Stomach (tissue), 4 donors: ENCODE measurements at regions not wholly inside any gene's neighbourhood (a gene's known extent, or its start where the extent isn't known, plus 50 kb on each side); places are given as distances from the start of the nearest gene placed in this dataset.

Experiments
- CTCF ChIP-seq, 7 experiments: fragments of 450-650 bp in 4 of 7; fragments of 200-600 bp in 3 of 7; sonication (generic) in 3 of 7; IDR thresholded peaks; one replicate each; pipeline ENCODE4 v1.5.1; 2016 to 2019; ENCODE audit warnings: antibody characterized with exemption in 7 of 7, control low read depth in 2 of 7, mild to moderate bottlenecking in 1 of 7
- EP300 ChIP-seq: sonication (generic); formaldehyde crosslinking; IDR thresholded peaks from one replicate; pipeline ENCODE4 v1.6.1; 2017; ENCODE audit warnings: antibody characterized with exemption
- POLR2A ChIP-seq, 4 donors: fragments of 450-650 bp; IDR thresholded peaks; one replicate each; pipeline ENCODE4 v1.6.1; 2016; ENCODE audit warnings: antibody characterized with exemption in 4 of 4, control low read depth in 2 of 4, mild to moderate bottlenecking in 1 of 4, moderate library complexity in 1 of 4
- POLR2AphosphoS5 ChIP-seq, 3 donors: sonication (generic); formaldehyde crosslinking; IDR thresholded peaks; one replicate each; pipeline ENCODE4 v1.6.1; 2016; ENCODE audit warnings: antibody characterized with exemption in 3 of 3

DNA sequence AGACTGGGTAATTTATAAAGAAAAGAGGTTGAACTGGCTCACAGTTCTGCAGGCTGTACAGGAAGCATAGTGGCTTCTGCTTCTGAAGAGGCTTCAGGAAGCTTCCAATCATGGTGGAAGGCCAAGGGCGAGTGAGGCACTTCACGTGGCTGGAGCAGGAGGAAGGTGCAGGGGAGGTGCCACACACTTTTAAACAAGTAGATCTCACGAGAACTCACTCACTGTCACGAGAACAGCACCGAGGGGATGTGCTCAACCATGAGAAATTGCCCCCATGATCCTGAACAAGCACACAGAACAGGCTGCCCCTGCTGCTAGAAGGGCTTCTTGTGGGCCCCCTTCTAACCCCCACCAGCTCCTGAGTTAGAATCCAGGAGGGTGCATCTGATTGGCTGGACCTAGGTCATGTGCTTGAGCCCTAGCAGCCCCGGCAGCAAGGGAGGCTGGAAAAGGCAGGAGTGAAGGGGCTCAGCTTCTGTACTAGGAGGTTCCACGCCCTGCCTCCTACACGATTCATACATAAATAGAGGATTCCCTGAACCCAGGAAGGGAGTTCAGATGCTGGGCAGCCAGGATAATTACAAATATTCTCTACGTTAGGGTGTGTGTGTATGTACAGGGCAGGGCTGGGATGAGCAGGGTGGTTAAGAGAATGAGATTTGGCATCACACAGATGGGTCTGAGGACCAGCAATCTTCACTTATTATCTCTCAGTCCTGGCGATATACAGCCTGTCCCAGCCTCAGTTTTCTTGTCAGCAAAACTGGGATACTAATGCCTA is 72.8 kb upstream of the ATP5PO start:
- TF ChIP-seq CTCF (IDR thresholded peaks at IDR 0.05) (no peak), EP300 (no peak), POLR2A (IDR thresholded peaks at IDR 0.05) (no peak), POLR2AphosphoS5 (IDR thresholded peaks at IDR 0.05) (no peak)
